ENCODE measurements at regions not wholly inside any gene's neighbourhood (a gene's known extent, or its start where the extent isn't known, plus 50 kb on each side); places are given as distances from the start of the nearest gene placed in this dataset.

- no peak for DNase-seq (ENCODE audit: insufficient read length, low spot score)
- TF ChIP-seq CTCF (IDR thresholded peaks at IDR 0.05; ENCODE audit: insufficient read depth, missing control alignments), result no peak
- no peak for FAIRE-seq
These were observed 189.4 kb downstream of the CD109 start for GRCh38 chr6:73885393-73885792.

GRCh38 chr6:73884540-73884939 is 188.5 kb downstream of the CD109 start:
- no peak for TF ChIP-seq CTCF (IDR thresholded peaks at IDR 0.05; ENCODE audit: insufficient read depth, missing control alignments)
- no peak for FAIRE-seq
- no peak for DNase-seq (ENCODE audit: insufficient read length, low spot score)

- DNase-seq (ENCODE audit: insufficient read length, low spot score), result no peak
These were observed 183.7 kb downstream of the CD109 start for GRCh38 chr6:73879501-73880293.

GRCh38 chr6:73878403-73878802 is 182.4 kb downstream of the CD109 start:
- no peak for FAIRE-seq
- no peak for TF ChIP-seq CTCF (IDR thresholded peaks at IDR 0.05; ENCODE audit: insufficient read depth, missing control alignments)

More at GRCh38 chr6:73879501-73880293, 183.7 kb downstream of the CD109 start:
- no peak for FAIRE-seq
- no peak for TF ChIP-seq CTCF (IDR thresholded peaks at IDR 0.05; ENCODE audit: insufficient read depth, missing control alignments)

More at GRCh38 chr6:73878403-73878802, 182.4 kb downstream of the CD109 start:
- no peak for DNase-seq (ENCODE audit: insufficient read length, low spot score)

All from D721Med (cell line).